Endodermal cell (in vitro differentiated cells): ENCODE measurements at regions not wholly inside any gene's neighbourhood (a gene's known extent, or its start where the extent isn't known, plus 50 kb on each side); places are given as distances from the start of the nearest gene placed in this dataset.

Source experiments
- DNase-seq: peaks from one replicate; pipeline ENCODE4 v3.0.0-alpha.2; 2017
- H3K27ac ChIP-seq: 2 replicates; pipeline ENCODE4 v1.5.1; 2013; ENCODE audit warnings: mild to moderate bottlenecking, low read depth, low read length, moderate library complexity
- H3K27me3 ChIP-seq: 2 replicates; pipeline ENCODE4 v1.6.1; 2013; ENCODE audit warnings: mild to moderate bottlenecking, low read length, moderate library complexity; ENCODE audit not compliant: insufficient read depth, control insufficient read depth, poor library complexity, severe bottlenecking
- H3K36me3 ChIP-seq: 2 replicates; pipeline ENCODE4 v1.7.0; 2013; ENCODE audit warnings: mild to moderate bottlenecking, low read length, moderate library complexity; ENCODE audit not compliant: control insufficient read depth, insufficient read depth
- H3K4me1 ChIP-seq: one replicate; pipeline ENCODE4 v1.7.0; 2013; ENCODE audit warnings: low read length; ENCODE audit not compliant: control insufficient read depth, insufficient read depth
- H3K4me3 ChIP-seq: 2 replicates; pipeline ENCODE4 v1.5.1; 2013; ENCODE audit warnings: mild to moderate bottlenecking, low read length, moderate library complexity
- H3K9ac ChIP-seq: 2 replicates; pipeline ENCODE4 v1.6.1; 2013; ENCODE audit warnings: mild to moderate bottlenecking, low read length, moderate library complexity; ENCODE audit not compliant: poor library complexity, severe bottlenecking; ENCODE audit errors: extremely low read depth
- H3K9me3 ChIP-seq: 2 replicates; pipeline ENCODE4 v1.6.1; 2013; ENCODE audit warnings: mild to moderate bottlenecking, low read length, moderate library complexity; ENCODE audit not compliant: control insufficient read depth
- H3K27ac Mint-ChIP-seq: 2 replicates; pipeline ENCODE4 v1.8.0; 2020; ENCODE audit warnings: mixed read lengths
- H3K27me3 Mint-ChIP-seq: 2 replicates; pipeline ENCODE4 v1.8.0; 2021; ENCODE audit warnings: mild to moderate bottlenecking, mixed read lengths; ENCODE audit not compliant: insufficient read depth
- H3K36me3 Mint-ChIP-seq: 2 replicates; pipeline ENCODE4 v1.8.0; 2020; ENCODE audit warnings: low read depth, mixed read lengths
- H3K4me1 Mint-ChIP-seq: 2 replicates; pipeline ENCODE4 v1.8.0; 2020; ENCODE audit warnings: mixed read lengths
- H3K4me3 Mint-ChIP-seq: 2 replicates; pipeline ENCODE4 v1.8.0; 2020; ENCODE audit warnings: mild to moderate bottlenecking, moderate library complexity, mixed read lengths
- H3K9me3 Mint-ChIP-seq: 2 replicates; pipeline ENCODE4 v1.8.0; 2020; ENCODE audit warnings: mild to moderate bottlenecking, mixed read lengths
- WGBS, 2 experiments: methylation state at CpG; one replicate each; pipeline versions ENCODE4 v1.1.5 to v1.1.7; 2013; ENCODE audit warnings: missing lambda C conversion rate in 2 of 2, mixed read lengths in 1 of 2; ENCODE audit not compliant: insufficient coverage in 1 of 2, insufficient read length in 1 of 2; 5-methylcytosine and 5-hydroxymethylcytosine counted together
- TF ChIP-seq, protein P1 (sequence below): fragments of 200-600 bp; sonication (generic); conservative IDR thresholded peaks from 2 replicates; pipeline ENCODE4 v1.5.0; 2021; ENCODE audit warnings: antibody characterized with exemption, mild to moderate bottlenecking

DNA sequence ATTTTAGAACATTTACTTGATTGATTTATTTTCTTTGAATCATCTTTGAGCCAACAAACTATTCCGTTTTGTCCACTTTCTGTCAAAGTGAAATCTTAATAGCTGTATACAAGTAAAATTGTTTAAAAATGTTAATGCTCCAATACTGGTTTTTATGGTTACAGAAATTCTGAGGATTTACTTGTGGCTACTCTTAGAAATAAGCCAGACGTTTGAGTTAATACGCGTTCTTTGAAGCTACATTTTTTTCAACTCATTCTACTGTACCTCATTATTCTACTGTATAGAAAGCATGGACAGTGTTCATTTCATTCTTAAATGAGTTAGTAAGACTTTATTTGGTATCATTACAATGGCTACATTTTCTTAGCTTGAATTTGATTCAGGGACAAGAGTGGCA, 996.2 kb upstream of the FLRT2 start:
- H3K4me3 Mint-ChIP-seq: no peak overlapping the region
- Histone ChIP-seq H3K27ac (no peak overlapping the region), H3K36me3 (no peaks in the 10 kb centered on the region), H3K9ac (no peak overlapping the region), H3K27me3 (no peaks in the 10 kb centered on the region), H3K4me3 (no peak overlapping the region), H3K4me1 (peaks cover 3% of the 10 kb centered on the region), H3K9me3 (no peaks in the 10 kb centered on the region)
- WGBS, 2 experiments: 92 to 100% methylated on average over 1 to 4 of the region's 4 CpGs
- H3K36me3 Mint-ChIP-seq: no peaks in the 10 kb centered on the region
- no peak for DNase-seq
- TF ChIP-seq, protein P1, sequence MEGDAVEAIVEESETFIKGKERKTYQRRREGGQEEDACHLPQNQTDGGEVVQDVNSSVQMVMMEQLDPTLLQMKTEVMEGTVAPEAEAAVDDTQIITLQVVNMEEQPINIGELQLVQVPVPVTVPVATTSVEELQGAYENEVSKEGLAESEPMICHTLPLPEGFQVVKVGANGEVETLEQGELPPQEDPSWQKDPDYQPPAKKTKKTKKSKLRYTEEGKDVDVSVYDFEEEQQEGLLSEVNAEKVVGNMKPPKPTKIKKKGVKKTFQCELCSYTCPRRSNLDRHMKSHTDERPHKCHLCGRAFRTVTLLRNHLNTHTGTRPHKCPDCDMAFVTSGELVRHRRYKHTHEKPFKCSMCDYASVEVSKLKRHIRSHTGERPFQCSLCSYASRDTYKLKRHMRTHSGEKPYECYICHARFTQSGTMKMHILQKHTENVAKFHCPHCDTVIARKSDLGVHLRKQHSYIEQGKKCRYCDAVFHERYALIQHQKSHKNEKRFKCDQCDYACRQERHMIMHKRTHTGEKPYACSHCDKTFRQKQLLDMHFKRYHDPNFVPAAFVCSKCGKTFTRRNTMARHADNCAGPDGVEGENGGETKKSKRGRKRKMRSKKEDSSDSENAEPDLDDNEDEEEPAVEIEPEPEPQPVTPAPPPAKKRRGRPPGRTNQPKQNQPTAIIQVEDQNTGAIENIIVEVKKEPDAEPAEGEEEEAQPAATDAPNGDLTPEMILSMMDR: no peak
- no peaks in the 10 kb centered on the region for H3K27me3 Mint-ChIP-seq
- no peaks in the 10 kb centered on the region for H3K9me3 Mint-ChIP-seq
- no peak overlapping the region for H3K27ac Mint-ChIP-seq
- peaks cover 24% of the 10 kb centered on the region for H3K4me1 Mint-ChIP-seq

- Histone ChIP-seq H3K4me1 (peaks cover 3% of the 10 kb centered on the region), H3K27me3 (no peaks in the 10 kb centered on the region), H3K9me3 (no peaks in the 10 kb centered on the region), H3K9ac (no peak overlapping the region), H3K4me3 (no peak overlapping the region), H3K36me3 (no peaks in the 10 kb centered on the region), H3K27ac (no peak overlapping the region)
- Mint-ChIP-seq H3K27ac (no peak overlapping the region), H3K36me3 (no peaks in the 10 kb centered on the region), H3K4me3 (no peak overlapping the region), H3K27me3 (no peaks in the 10 kb centered on the region), H3K4me1 (peaks cover 24% of the 10 kb centered on the region), H3K9me3 (no peaks in the 10 kb centered on the region)
- DNase-seq: no peak
- TF ChIP-seq, protein P1: no peak
Observed at GRCh38 chr14:84535484-84535883, 994.5 kb upstream of the FLRT2 start.

DNA sequence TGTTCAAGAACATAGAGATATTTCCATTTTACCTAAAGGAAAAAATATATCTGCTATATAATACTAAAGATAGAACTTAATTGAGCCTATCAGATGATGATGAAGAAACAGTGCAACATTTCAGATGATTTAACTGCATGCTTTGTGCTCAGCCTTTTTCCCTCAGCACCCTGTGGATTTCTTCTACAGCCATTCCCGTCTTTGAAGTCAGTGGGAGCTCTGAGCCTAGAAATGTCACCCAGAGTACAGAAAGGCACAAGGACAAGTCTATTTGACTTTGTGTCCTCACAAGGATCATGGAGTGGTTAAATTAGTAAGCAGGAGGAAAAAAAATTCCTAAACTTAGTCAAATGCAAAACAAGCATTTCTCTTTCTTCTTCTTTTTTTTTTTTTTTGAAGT, 994.0 kb upstream of the FLRT2 start:
- no peak for DNase-seq
- H3K4me1 Mint-ChIP-seq: peaks cover 24% of the 10 kb centered on the region
- Histone ChIP-seq H3K27ac (no peak overlapping the region), H3K9ac (no peak overlapping the region), H3K27me3 (no peaks in the 10 kb centered on the region), H3K4me1 (peaks cover 3% of the 10 kb centered on the region), H3K36me3 (no peaks in the 10 kb centered on the region), H3K9me3 (no peaks in the 10 kb centered on the region), H3K4me3 (no peak overlapping the region)
- H3K36me3 Mint-ChIP-seq: no peaks in the 10 kb centered on the region
- H3K27ac Mint-ChIP-seq: no peak overlapping the region
- H3K9me3 Mint-ChIP-seq: no peaks in the 10 kb centered on the region
- 57 to 69% methylated on average over 1 of the region's 1 CpG for WGBS, 2 experiments
- no peak overlapping the region for H3K4me3 Mint-ChIP-seq
- no peaks in the 10 kb centered on the region for H3K27me3 Mint-ChIP-seq
- TF ChIP-seq, protein P1: no peak
